H1 (cell line): ENCODE measurements at regions not wholly inside any gene's neighbourhood (a gene's known extent, or its start where the extent isn't known, plus 50 kb on each side); places are given as distances from the start of the nearest gene placed in this dataset.
A peak's percentile ranks its signal among the peaks of the same experiment; 100 is the strongest.

ENCODE experiments used
- CTCF ChIA-PET: fragments of 300-600 bp; sonication (Branson Sonifier 250); formaldehyde crosslinking; loops from one replicate; lab custom pipeline; 2021; ENCODE audit not compliant: partially characterized antibody; lab: Charles Lee
- POLR2A ChIA-PET: fragments of 300-600 bp; sonication (Branson Sonifier 250); formaldehyde crosslinking; loops from one replicate; lab custom pipeline; 2021; ENCODE audit warnings: inconsistent platforms; ENCODE audit not compliant: partially characterized antibody; lab: Charles Lee
- DNase-seq, 2 experiments: peaks; one replicate each; pipeline versions ENCODE4 v3.0.0 to v3.0.0-alpha.2; 2010 to 2022; ENCODE audit warnings: low spot score in 2 of 2, low read depth in 1 of 2, mixed read lengths in 1 of 2
- FAIRE-seq: peaks from 2 replicates; lab custom pipeline; 2011; peaks lifted over from hg19 to GRCh38; lab: Jason Lieb, UNC
- H2AFZ ChIP-seq: 2 replicates; pipeline ENCODE4 v1.8.1; 2012; ENCODE audit warnings: low read length, inconsistent platforms
- H2AK5ac ChIP-seq: 2 replicates; pipeline ENCODE4 v1.6.1; 2013; ENCODE audit warnings: low read depth, low read length
- H2BK120ac ChIP-seq: replicated peaks from 2 replicates; pipeline ENCODE3; 2013; ENCODE audit warnings: low read depth, low read length, inconsistent platforms
- H2BK12ac ChIP-seq: 2 replicates; pipeline ENCODE4 v1.6.1; 2013; ENCODE audit warnings: low read depth, low read length
- H2BK15ac ChIP-seq: 2 replicates; pipeline ENCODE4 v1.6.1; 2013; ENCODE audit warnings: low read length
- H2BK20ac ChIP-seq: 2 replicates; pipeline ENCODE4 v1.6.1; 2013; ENCODE audit warnings: low read length
- H2BK5ac ChIP-seq: 2 replicates; pipeline ENCODE4 v1.6.1; 2013; ENCODE audit warnings: low read depth, low read length
- H3K14ac ChIP-seq: 2 replicates; pipeline ENCODE4 v1.6.1; 2013; ENCODE audit warnings: inconsistent platforms; ENCODE audit not compliant: insufficient read length
- H3K18ac ChIP-seq: 2 replicates; pipeline ENCODE4 v1.6.1; 2013; ENCODE audit warnings: low read length; ENCODE audit errors: extremely low read depth
- H3K23ac ChIP-seq: 2 replicates; pipeline ENCODE4 v1.6.1; 2013; ENCODE audit warnings: inconsistent platforms; ENCODE audit not compliant: insufficient read length
- H3K23me2 ChIP-seq: 2 replicates; pipeline ENCODE4 v1.6.1; 2013; ENCODE audit warnings: low read depth, low read length
- H3K27ac ChIP-seq: 2 replicates; pipeline ENCODE4 v1.6.1; 2011; ENCODE audit warnings: low read depth, low read length, inconsistent platforms
- H3K27me3 ChIP-seq, 4 experiments: replicated peaks in 1 of 4; 1 replicate in 1 of 4; 2 replicates in 3 of 4; pipeline versions ENCODE4 v1.6.1 to v1.8.1; 2011 to 2013; ENCODE audit warnings: low read length in 3 of 4, mild to moderate bottlenecking in 3 of 4, inconsistent platforms in 2 of 4, mixed read lengths in 2 of 4, moderate library complexity in 1 of 4; ENCODE audit not compliant: control insufficient read depth in 3 of 4, insufficient read depth in 3 of 4; ENCODE audit errors: extremely low read depth in 1 of 4
- H3K36me3 ChIP-seq, 4 experiments: 2 replicates each; pipeline versions ENCODE4 v1.6.1 to v1.8.1; 2011 to 2013; ENCODE audit warnings: mild to moderate bottlenecking in 4 of 4, low read length in 3 of 4, moderate library complexity in 2 of 4, control low read depth in 1 of 4, inconsistent platforms in 1 of 4; ENCODE audit not compliant: insufficient read depth in 4 of 4, control insufficient read depth in 2 of 4
- H3K4ac ChIP-seq: replicated peaks from 2 replicates; pipeline ENCODE3; 2013; ENCODE audit warnings: low read length, low read depth, mixed read lengths, inconsistent platforms; ENCODE audit not compliant: insufficient read length
- H3K4me1 ChIP-seq, 4 experiments: replicated peaks in 1 of 4; 1 replicate in 1 of 4; 2 replicates in 3 of 4; pipeline versions ENCODE4 v1.6.1 to v1.8.1; 2011 to 2013; ENCODE audit warnings: low read length in 3 of 4, inconsistent platforms in 2 of 4, mixed read lengths in 1 of 4; ENCODE audit not compliant: insufficient read depth in 4 of 4, control insufficient read depth in 3 of 4
- H3K4me2 ChIP-seq, 2 experiments: 2 replicates each; pipeline versions ENCODE4 v1.6.1 to v1.8.1; 2011 to 2013; ENCODE audit warnings: low read depth in 2 of 2, low read length in 2 of 2, control low read depth in 1 of 2, inconsistent platforms in 1 of 2, mild to moderate bottlenecking in 1 of 2; ENCODE audit not compliant: insufficient read depth in 1 of 2
- H3K4me3 ChIP-seq, 4 experiments: fragments of 200-600, 300-600 bp in 1 of 4; sonication (generic), shearing (Covaris generic), sonication (Bioruptor Twin) in 1 of 4; 2 replicates each; pipeline versions ENCODE4 v1.5.1 to v1.8.1; 2011 to 2016; ENCODE audit warnings: low read length in 4 of 4, low read depth in 3 of 4, control low read depth in 2 of 4, inconsistent platforms in 2 of 4, mild to moderate bottlenecking in 2 of 4, mixed read lengths in 1 of 4, moderate library complexity in 1 of 4; ENCODE audit not compliant: insufficient read depth in 2 of 4; ENCODE audit errors: extremely low read depth in 1 of 4
- H3K56ac ChIP-seq: replicated peaks from 2 replicates; pipeline ENCODE3; 2013; ENCODE audit warnings: low read depth, mild to moderate bottlenecking, mixed read lengths, low read length, inconsistent platforms; ENCODE audit not compliant: insufficient read length
- H3K79me1 ChIP-seq: 2 replicates; pipeline ENCODE4 v1.6.1; 2013; ENCODE audit warnings: low read depth, low read length, control low read depth
- H3K79me2 ChIP-seq, 2 experiments: 2 replicates each; pipeline versions ENCODE4 v1.6.1 to v1.8.1; 2012 to 2013; ENCODE audit warnings: low read length in 2 of 2, mild to moderate bottlenecking in 2 of 2, inconsistent platforms in 1 of 2; ENCODE audit not compliant: insufficient read depth in 2 of 2, control insufficient read depth in 1 of 2
- H3K9ac ChIP-seq, 4 experiments: replicated peaks in 1 of 4; 1 replicate in 1 of 4; 2 replicates in 3 of 4; pipeline versions ENCODE4 v1.6.1 to v1.8.1; 2011 to 2013; ENCODE audit warnings: low read depth in 3 of 4, low read length in 3 of 4, control low read depth in 2 of 4, mild to moderate bottlenecking in 2 of 4, moderate library complexity in 2 of 4, inconsistent platforms in 1 of 4; ENCODE audit errors: extremely low read depth in 1 of 4
- H3K9me3 ChIP-seq, 2 experiments: 2 replicates each; pipeline versions ENCODE4 v1.6.1 to v1.8.1; 2012 to 2013; ENCODE audit warnings: mild to moderate bottlenecking in 2 of 2, moderate library complexity in 2 of 2, control low read depth in 1 of 2, inconsistent platforms in 1 of 2, low read depth in 1 of 2, low read length in 1 of 2, mixed read lengths in 1 of 2; ENCODE audit not compliant: insufficient read depth in 2 of 2
- H4K20me1 ChIP-seq, 2 experiments: replicated peaks in 1 of 2; 2 replicates each; pipeline versions ENCODE3 to v1.8.1; 2011 to 2013; ENCODE audit warnings: inconsistent platforms in 2 of 2, low read length in 2 of 2, mild to moderate bottlenecking in 1 of 2; ENCODE audit not compliant: insufficient read depth in 2 of 2, control insufficient read depth in 1 of 2
- H4K5ac ChIP-seq: 2 replicates; pipeline ENCODE4 v1.6.1; 2013; ENCODE audit warnings: low read length, low read depth, mixed read lengths, inconsistent platforms; ENCODE audit not compliant: insufficient read length
- H4K8ac ChIP-seq: 2 replicates; pipeline ENCODE4 v1.8.0; 2013; ENCODE audit warnings: mild to moderate bottlenecking, moderate library complexity, low read length, inconsistent platforms; ENCODE audit not compliant: insufficient read depth; ENCODE audit errors: extremely low read depth
- H4K91ac ChIP-seq: replicated peaks from 2 replicates; pipeline ENCODE3; 2013; ENCODE audit warnings: low read length, mixed read lengths, inconsistent platforms; ENCODE audit not compliant: insufficient read length
- CEBPB ChIP-seq: IDR thresholded peaks from 2 replicates; pipeline ENCODE4 v1.6.1; 2012; ENCODE audit warnings: low read depth, low read length
- CHD1 ChIP-seq: IDR thresholded peaks from 2 replicates; pipeline ENCODE4 v1.6.1; 2012; ENCODE audit warnings: low read depth, low read length, improper control_type of control experiment
- RNF2 ChIP-seq: fragments of 200-900, 300-1000 bp; sonication (generic); IDR thresholded peaks from 2 replicates; pipeline ENCODE4 v1.7.1; 2016; ENCODE audit warnings: borderline replicate concordance, low read depth, mild to moderate bottlenecking, antibody characterized with exemption, low read length; ENCODE audit not compliant: poor library complexity, severe bottlenecking; ENCODE audit errors: missing control alignments
- WGBS, 2 experiments: shearing (Covaris generic) in 1 of 2; methylation state at CpG; one replicate each; pipeline versions ENCODE4 v1.1.6 to v1.1.7; 2013 to 2015; ENCODE audit warnings: low lambda C conversion rate in 2 of 2, mixed read lengths in 2 of 2, inconsistent platforms in 1 of 2, low coverage in 1 of 2, missing lambda C conversion rate in 1 of 2; ENCODE audit not compliant: insufficient replicate concordance in 2 of 2, insufficient coverage in 1 of 2, insufficient read length in 1 of 2; ENCODE audit errors: extremely low coverage in 1 of 2, missing lambda C conversion rate in 1 of 2; 5-methylcytosine and 5-hydroxymethylcytosine counted together

- WGBS, 2 experiments = 95% methylated on average over 4 of the region's 4 CpGs; no CpG with 5 or more reads in 1 of the 2 experiments
- H2AK5ac ChIP-seq = no peak overlapping the region
- no peaks in the 10 kb centered on the region for H3K79me2 ChIP-seq
- no peak overlapping the region for H3K9ac ChIP-seq
- no peak overlapping the region for H4K91ac ChIP-seq
- H2BK12ac ChIP-seq = no peak overlapping the region
- CTCF ChIA-PET = interaction anchor here (1.0 kb wide), 1 partner anchor 62 kb away, joined by 3 read pairs; no protein-coding TSS in a partner anchor
- no peak overlapping the region for H3K56ac ChIP-seq
- DNase-seq (no peak), FAIRE-seq (no peak)
- no peak overlapping the region for H3K18ac ChIP-seq
- H3K14ac ChIP-seq = no peak overlapping the region
- H3K4me2 ChIP-seq = no peak overlapping the region
- H2BK120ac ChIP-seq = no peak overlapping the region
- H2BK20ac ChIP-seq = no peak overlapping the region
- H3K27me3 ChIP-seq = no peaks in the 10 kb centered on the region
- H3K36me3 ChIP-seq = no peaks in the 10 kb centered on the region; a peak in 1 of 8 replicates
- no peaks in the 10 kb centered on the region for H3K79me1 ChIP-seq
- no peaks in the 10 kb centered on the region for H4K20me1 ChIP-seq
- no peaks in the 10 kb centered on the region for H3K23me2 ChIP-seq
- H3K4me1 ChIP-seq = peaks cover 0 to 5% (median 3%) of the 10 kb centered on the region in 4 experiments; a peak in 2 of 7 replicates
- H2BK5ac ChIP-seq = no peak overlapping the region
- H3K27ac ChIP-seq = no peak overlapping the region
- H3K4me3 ChIP-seq = no peak overlapping the region
- no peak overlapping the region for H3K23ac ChIP-seq
- H4K8ac ChIP-seq = no peak overlapping the region
- H3K4ac ChIP-seq = no peak overlapping the region
- TF ChIP-seq CHD1 (no peak), RNF2 (no peak), CEBPB (peak; percentile 43; the same call in 1 of the 2 replicates)
- TF ChIP-seq, all 59 proteins: peak for 1
- Histone ChIP-seq H2BK15ac (no peak overlapping the region), H2AFZ (no peak overlapping the region), H4K5ac (no peak overlapping the region), H3K9me3 (no peaks in the 10 kb centered on the region)
- POLR2A ChIA-PET = no interaction called here
Measured at GRCh38 chr16:6636457-6636856, 696.2 kb upstream of the RBFOX1 start.
